HG03196 (cell line): ENCODE measurements at regions not wholly inside any gene's neighbourhood (a gene's known extent, or its start where the extent isn't known, plus 50 kb on each side); places are given as distances from the start of the nearest gene placed in this dataset.
"Not testable (repeated sequence)": the region's sequence is repeated elsewhere in the genome, so short reads cannot be mapped to it uniquely, and the experiment has no call there.

ENCODE experiments used
- ATAC-seq: cut with Tn5 transposase; IDR thresholded peaks from one replicate; pipeline ENCODE4 v1.9.1; 2021; ENCODE audit not compliant: unreplicated experiment

- no peak for ATAC-seq
These were observed 206.1 kb downstream of the YTHDC2 start for GRCh38 chr5:113719549-113719948.

- ATAC-seq: no peak
These were observed 207.7 kb downstream of the YTHDC2 start for GRCh38 chr5:113721171-113721570.

- no peak for ATAC-seq
These were observed 209.5 kb downstream of the YTHDC2 start for GRCh38 chr5:113723021-113723420.

- ATAC-seq: no peak
These were observed 222.3 kb downstream of the YTHDC2 start for GRCh38 chr5:113735751-113736150.

- no peak for ATAC-seq
These were observed 228.7 kb downstream of the YTHDC2 start for GRCh38 chr5:113742176-113742575.

- no peak for ATAC-seq
These were observed 229.1 kb downstream of the YTHDC2 start for GRCh38 chr5:113742639-113743038.

GRCh38 chr5:113748403-113748802 is 234.9 kb downstream of the YTHDC2 start:
- ATAC-seq: no peak

GRCh38 chr5:113749334-113749733 is 235.8 kb downstream of the YTHDC2 start:
- ATAC-seq: no peak

- ATAC-seq: not testable (repeated sequence)
These were observed 239.7 kb downstream of the YTHDC2 start for GRCh38 chr5:113753182-113753581.

GRCh38 chr5:113755516-113755915 is 242.0 kb downstream of the YTHDC2 start:
- no peak for ATAC-seq

- no peak for ATAC-seq
These were observed 244.0 kb downstream of the YTHDC2 start for GRCh38 chr5:113757508-113757907.

- no peak for ATAC-seq
These were observed 246.0 kb downstream of the YTHDC2 start for GRCh38 chr5:113759505-113759904.

- no peak for ATAC-seq
These were observed 247.0 kb downstream of the YTHDC2 start for GRCh38 chr5:113760486-113760885.

GRCh38 chr5:113761594-113761993 is 248.1 kb downstream of the YTHDC2 start:
- no peak for ATAC-seq

- ATAC-seq: no peak
These were observed 250.9 kb downstream of the YTHDC2 start for GRCh38 chr5:113764382-113764781.

- ATAC-seq: not testable (repeated sequence)
These were observed 253.3 kb downstream of the YTHDC2 start for GRCh38 chr5:113766827-113767226.

GRCh38 chr5:113770648-113771047 is 257.2 kb downstream of the YTHDC2 start:
- no peak for ATAC-seq

GRCh38 chr5:113771483-113771882 is 258.0 kb downstream of the YTHDC2 start:
- ATAC-seq: no peak

GRCh38 chr5:113776168-113776567 is 262.7 kb downstream of the YTHDC2 start:
- no peak for ATAC-seq

- no peak for ATAC-seq
These were observed 263.5 kb downstream of the YTHDC2 start for GRCh38 chr5:113776832-113777525.

GRCh38 chr5:113778147-113778546 is 264.7 kb downstream of the YTHDC2 start:
- no peak for ATAC-seq

GRCh38 chr5:113788141-113788655 is 274.7 kb downstream of the YTHDC2 start:
- ATAC-seq: no peak

GRCh38 chr5:113789769-113790168 is 276.3 kb downstream of the YTHDC2 start:
- ATAC-seq: no peak
